ENCODE measurements at regions not wholly inside any gene's neighbourhood (a gene's known extent, or its start where the extent isn't known, plus 50 kb on each side); places are given as distances from the start of the nearest gene placed in this dataset.

GRCh38 chr5:116847960-116848359 lies 273.3 kb upstream of the SEMA6A start:
- no peak for DNase-seq (ENCODE audit: low spot score)

GRCh38 chr5:116844015-116844414 lies 269.4 kb upstream of the SEMA6A start:
- DNase-seq (ENCODE audit: low spot score) = no peak

GRCh38 chr5:116842514-116842961 lies 267.9 kb upstream of the SEMA6A start:
- no peak for DNase-seq (ENCODE audit: low spot score)

GRCh38 chr5:116841734-116842133 lies 267.1 kb upstream of the SEMA6A start:
- no peak for DNase-seq (ENCODE audit: low spot score)

- DNase-seq (ENCODE audit: low spot score) = no peak
These were observed 263.5 kb upstream of the SEMA6A start for GRCh38 chr5:116838011-116838536.

GRCh38 chr5:116834796-116835515 lies 260.3 kb upstream of the SEMA6A start:
- no peak for DNase-seq (ENCODE audit: low spot score)

- peak; percentile 15 for DNase-seq (ENCODE audit: low spot score)
These were observed 255.5 kb upstream of the SEMA6A start for GRCh38 chr5:116830079-116830478.

- no peak for DNase-seq (ENCODE audit: low spot score)
These were observed 252.5 kb upstream of the SEMA6A start for GRCh38 chr5:116827078-116827477.

- no peak for DNase-seq (ENCODE audit: low spot score)
These were observed 250.9 kb upstream of the SEMA6A start for GRCh38 chr5:116825486-116825885.

- no peak for DNase-seq (ENCODE audit: low spot score)
These were observed 250.3 kb upstream of the SEMA6A start for GRCh38 chr5:116824751-116825438.

- DNase-seq (ENCODE audit: low spot score) = peak; percentile 46
These were observed 240.2 kb upstream of the SEMA6A start for GRCh38 chr5:116814626-116815385.

- DNase-seq (ENCODE audit: low spot score) = no peak
These were observed 239.3 kb upstream of the SEMA6A start for GRCh38 chr5:116813906-116814305.

GRCh38 chr5:116813356-116813755 lies 238.7 kb upstream of the SEMA6A start:
- DNase-seq (ENCODE audit: low spot score) = no peak

GRCh38 chr5:116810951-116811350 lies 236.3 kb upstream of the SEMA6A start:
- no peak for DNase-seq (ENCODE audit: low spot score)

- DNase-seq (ENCODE audit: low spot score) = no peak
These were observed 232.2 kb upstream of the SEMA6A start for GRCh38 chr5:116806836-116807235.

- DNase-seq (ENCODE audit: low spot score) = no peak
These were observed 224.8 kb upstream of the SEMA6A start for GRCh38 chr5:116799401-116799800.

- DNase-seq (ENCODE audit: low spot score) = no peak
These were observed 220.6 kb upstream of the SEMA6A start for GRCh38 chr5:116795189-116795588.

GRCh38 chr5:116789522-116789921 lies 214.9 kb upstream of the SEMA6A start:
- no peak for DNase-seq (ENCODE audit: low spot score)

GRCh38 chr5:116788851-116789403 lies 214.3 kb upstream of the SEMA6A start:
- no peak for DNase-seq (ENCODE audit: low spot score)

- DNase-seq (ENCODE audit: low spot score) = no peak
These were observed 212.9 kb upstream of the SEMA6A start for GRCh38 chr5:116787570-116787969.

GRCh38 chr5:116785106-116785505 lies 210.5 kb upstream of the SEMA6A start:
- DNase-seq (ENCODE audit: low spot score) = no peak

GRCh38 chr5:116779846-116780245 lies 205.2 kb upstream of the SEMA6A start:
- DNase-seq (ENCODE audit: low spot score) = no peak
